22Rv1 (cell line): ENCODE measurements at regions not wholly inside any gene's neighbourhood (a gene's known extent, or its start where the extent isn't known, plus 50 kb on each side); places are given as distances from the start of the nearest gene placed in this dataset.

Experiments
- ZFX ChIP-seq: fragments of 450-650 bp; IDR thresholded peaks from 2 replicates; pipeline ENCODE4 v1.6.1; 2017; ENCODE audit warnings: antibody characterized with exemption, borderline replicate concordance
- TF ChIP-seq, protein P1 (sequence below): fragments of 450-650 bp; IDR thresholded peaks from 2 replicates; pipeline ENCODE4 v1.5.1; 2017; ENCODE audit warnings: mild to moderate bottlenecking

DNA sequence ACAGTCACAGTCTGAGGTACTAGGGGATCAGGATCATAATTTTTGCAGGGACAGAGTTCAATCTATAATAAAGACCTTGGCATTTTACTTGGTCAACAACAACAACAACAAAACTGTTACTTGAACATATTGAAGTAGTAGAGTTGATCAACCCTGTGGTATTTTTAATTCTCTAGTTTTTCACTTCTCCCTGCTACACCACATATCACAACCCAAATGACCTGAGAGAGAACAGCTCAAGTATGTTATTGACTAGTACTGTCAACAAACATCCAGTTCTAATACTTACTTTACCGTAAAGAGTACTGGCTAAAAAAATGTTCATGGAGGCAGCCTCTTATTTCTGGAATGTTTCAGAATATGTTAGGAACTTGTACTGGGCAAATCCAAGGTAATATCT is 90.5 kb upstream of the FAM3C start:
- TF ChIP-seq, protein P1, sequence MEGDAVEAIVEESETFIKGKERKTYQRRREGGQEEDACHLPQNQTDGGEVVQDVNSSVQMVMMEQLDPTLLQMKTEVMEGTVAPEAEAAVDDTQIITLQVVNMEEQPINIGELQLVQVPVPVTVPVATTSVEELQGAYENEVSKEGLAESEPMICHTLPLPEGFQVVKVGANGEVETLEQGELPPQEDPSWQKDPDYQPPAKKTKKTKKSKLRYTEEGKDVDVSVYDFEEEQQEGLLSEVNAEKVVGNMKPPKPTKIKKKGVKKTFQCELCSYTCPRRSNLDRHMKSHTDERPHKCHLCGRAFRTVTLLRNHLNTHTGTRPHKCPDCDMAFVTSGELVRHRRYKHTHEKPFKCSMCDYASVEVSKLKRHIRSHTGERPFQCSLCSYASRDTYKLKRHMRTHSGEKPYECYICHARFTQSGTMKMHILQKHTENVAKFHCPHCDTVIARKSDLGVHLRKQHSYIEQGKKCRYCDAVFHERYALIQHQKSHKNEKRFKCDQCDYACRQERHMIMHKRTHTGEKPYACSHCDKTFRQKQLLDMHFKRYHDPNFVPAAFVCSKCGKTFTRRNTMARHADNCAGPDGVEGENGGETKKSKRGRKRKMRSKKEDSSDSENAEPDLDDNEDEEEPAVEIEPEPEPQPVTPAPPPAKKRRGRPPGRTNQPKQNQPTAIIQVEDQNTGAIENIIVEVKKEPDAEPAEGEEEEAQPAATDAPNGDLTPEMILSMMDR = no peak
- no peak for TF ChIP-seq ZFX
